ENCODE measurements at regions not wholly inside any gene's neighbourhood (a gene's known extent, or its start where the extent isn't known, plus 50 kb on each side); places are given as distances from the start of the nearest gene placed in this dataset.

DNA sequence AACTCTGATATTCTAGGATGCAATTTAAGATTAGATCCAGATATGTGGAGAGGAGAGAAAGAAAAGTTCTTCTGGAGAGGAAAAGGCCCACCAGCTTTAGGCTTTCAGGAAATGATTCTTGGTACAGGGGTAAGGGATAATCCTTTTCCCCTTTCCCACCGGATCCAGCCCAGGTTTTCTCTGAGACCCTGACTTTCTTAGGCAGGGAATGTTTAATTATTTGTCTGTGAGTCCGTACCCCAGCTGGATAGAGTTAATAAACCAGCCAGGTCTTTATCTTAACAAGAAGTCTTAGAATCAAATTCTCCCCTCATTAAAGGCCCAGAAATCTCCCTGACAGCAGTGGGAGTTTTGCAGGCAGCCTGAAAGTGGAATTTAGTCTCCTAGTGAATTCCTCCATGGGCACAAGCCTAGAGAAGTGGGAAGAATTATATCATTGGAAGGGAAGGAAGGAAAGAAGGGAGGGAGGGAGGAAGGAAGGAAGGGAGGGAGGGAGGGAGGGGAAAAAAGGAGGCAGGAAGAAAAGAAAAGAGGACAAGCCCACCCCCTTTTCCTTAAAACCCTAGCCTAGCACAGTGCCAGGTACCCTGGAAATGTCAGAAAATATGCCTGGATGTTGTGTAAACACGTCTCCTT lies 189.0 kb downstream of the PLPP3 start:
- DNase-seq = no peak

DNA sequence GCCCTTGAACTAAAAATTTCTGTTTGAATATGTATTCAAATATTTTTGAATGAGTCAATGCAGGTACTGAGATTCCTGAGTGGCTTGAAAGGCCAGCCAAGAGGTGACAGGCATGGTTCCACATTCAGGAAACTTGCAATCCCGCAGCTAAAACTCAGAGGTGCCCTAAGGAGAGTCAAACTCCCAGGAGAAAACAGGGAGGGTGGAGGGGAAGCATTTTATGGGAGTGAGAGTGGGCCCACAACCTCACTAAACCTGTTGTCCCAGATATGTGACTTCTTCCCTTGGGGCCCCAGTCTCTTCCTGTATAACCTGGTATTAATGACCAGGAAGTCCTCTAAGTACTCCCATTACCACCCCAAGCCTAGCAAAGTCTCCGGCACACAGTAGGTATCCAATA lies 189.6 kb downstream of the PLPP3 start:
- no peak for DNase-seq

DNA sequence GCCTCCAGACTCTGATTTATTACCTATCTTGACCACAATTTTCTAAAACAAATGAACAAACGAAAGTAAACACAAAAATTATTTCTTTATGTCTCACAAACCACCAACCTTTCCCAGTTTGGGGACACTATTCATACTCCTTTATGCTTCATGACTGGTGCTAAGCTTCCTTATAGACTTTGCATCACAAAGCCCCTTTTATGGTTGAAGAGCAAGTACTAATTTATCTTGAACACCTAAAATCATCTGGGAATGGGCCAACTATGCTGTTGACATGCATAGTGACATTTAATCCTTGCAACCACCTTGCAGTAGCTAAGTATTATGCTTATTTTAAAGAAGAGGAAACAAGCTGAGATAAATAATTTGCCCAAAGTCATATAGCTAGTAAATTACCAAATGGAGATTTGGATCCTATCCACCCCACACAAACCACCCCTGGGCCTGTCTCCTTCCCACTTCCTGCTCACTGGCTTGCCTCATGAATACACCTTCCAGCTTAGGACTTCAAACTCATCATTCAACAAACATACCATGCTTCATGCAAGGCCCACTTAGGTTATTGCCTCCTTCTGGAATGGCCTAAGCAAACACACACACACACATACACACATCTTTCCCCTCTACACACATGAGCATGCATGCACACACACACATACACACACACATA lies 192.2 kb downstream of the PLPP3 start:
- DNase-seq = peak; percentile 25 to 77

DNA sequence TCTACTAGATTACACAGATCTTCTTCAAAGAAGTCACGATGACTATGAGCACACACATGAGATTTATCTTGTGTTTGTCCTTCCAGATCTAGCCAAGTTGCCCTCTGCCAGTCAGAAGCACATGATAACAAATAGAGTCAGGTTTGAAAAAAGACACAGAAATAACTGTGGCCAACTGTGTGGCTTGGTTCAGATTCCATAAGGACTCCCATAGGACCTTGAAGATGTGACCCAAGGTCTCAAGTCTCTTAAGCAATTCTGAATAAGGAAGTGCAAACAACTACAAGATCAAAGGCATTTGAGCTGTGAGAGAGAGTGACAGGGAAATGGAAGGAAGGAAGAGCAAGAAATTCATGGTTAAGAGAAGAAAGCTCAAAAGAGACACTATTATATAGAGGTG lies 194.0 kb downstream of the PLPP3 start:
- DNase-seq = no peak

DNA sequence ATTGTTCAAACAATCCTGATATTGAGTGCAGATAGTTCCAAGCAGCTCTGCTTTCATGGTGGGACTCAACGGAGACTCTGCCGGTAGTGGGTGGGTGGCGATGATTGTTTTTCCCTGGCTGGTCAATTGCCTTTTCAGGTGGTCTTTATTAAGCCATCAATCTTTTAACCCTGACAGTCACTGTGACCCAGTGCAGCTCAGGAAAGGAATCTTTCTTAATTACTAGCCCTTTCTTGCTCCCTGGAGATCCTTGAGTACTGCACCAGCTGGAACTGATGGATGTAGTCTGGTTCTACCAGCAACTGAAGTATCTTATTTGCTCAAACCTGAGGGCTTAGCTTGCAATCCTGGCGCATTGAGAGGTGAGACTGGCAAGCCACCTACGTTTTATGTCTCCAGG lies 196.4 kb downstream of the PLPP3 start:
- DNase-seq = no peak

DNA sequence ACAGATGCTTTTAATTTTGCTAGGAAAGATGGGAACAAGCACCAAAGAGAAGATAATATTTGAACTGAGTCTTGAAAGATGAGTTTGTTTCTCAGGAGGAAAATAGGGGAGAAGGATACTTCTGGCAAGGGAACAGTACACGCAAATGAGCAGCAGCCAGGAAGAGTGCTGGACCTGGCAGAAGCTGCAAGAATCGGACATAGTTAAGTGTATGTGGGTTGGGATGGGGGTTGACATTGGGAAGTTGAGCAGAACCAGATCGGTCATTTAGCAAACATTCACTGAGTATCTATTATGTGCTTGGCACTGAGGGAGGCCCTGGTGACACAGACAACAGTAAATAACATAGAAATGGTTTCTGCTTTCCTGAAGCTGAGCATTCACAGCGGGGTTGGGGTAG lies 198.8 kb downstream of the PLPP3 start:
- no peak for DNase-seq

DNA sequence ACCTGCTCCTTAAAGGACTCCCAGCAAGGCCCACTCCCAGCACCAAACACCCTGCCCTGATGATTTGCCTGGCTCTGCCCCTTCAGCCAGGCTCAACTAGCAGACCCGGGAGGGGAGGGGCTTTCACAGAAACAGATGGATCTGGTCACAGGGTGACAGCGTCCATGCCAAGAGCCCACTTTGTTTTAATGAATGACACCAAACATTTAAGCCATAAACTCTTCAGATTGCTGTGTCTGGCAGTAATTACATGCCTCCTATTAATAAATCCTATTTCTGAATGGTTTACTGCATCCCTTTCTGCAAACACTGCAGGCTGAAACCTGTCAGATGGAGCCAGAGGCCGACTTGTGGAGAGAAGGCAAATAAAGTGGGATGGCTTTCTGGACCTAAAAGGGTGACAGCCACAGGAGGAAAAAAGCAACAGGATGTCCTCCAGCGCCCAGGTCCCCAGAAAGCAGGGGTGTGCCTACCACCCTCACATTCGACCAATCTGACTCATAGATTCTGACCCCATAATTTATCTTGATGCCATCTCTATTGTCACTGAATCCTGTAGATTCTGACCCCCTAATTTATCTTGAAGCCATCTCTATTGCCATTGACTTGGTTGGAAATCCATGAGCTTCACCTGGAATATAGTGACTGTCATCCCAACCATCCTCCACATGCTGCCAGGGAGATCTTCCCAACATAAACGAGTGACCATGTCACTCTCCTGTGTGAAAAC lies 200.9 kb downstream of the PLPP3 start:
- peak; percentile 70 to 92 for DNase-seq

DNA sequence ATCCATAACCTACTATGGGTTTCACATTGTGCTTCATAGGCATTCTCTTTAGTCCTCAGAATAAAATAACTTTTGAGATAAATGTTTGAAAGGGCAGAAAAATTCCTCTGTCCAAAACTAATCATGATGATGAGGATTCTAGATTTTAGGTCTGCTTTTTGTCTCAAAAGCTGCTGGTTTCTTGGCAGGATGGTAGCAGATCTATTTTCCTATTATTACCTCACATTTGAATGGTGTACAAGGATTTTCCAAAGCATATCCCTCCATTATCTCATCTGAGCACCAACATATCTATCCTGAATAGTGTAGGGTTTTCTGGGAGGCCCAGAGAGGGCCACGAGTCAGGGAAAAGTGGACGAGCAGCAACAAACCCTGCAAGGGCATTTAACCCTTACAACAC lies 201.9 kb downstream of the PLPP3 start:
- no peak for DNase-seq

DNA sequence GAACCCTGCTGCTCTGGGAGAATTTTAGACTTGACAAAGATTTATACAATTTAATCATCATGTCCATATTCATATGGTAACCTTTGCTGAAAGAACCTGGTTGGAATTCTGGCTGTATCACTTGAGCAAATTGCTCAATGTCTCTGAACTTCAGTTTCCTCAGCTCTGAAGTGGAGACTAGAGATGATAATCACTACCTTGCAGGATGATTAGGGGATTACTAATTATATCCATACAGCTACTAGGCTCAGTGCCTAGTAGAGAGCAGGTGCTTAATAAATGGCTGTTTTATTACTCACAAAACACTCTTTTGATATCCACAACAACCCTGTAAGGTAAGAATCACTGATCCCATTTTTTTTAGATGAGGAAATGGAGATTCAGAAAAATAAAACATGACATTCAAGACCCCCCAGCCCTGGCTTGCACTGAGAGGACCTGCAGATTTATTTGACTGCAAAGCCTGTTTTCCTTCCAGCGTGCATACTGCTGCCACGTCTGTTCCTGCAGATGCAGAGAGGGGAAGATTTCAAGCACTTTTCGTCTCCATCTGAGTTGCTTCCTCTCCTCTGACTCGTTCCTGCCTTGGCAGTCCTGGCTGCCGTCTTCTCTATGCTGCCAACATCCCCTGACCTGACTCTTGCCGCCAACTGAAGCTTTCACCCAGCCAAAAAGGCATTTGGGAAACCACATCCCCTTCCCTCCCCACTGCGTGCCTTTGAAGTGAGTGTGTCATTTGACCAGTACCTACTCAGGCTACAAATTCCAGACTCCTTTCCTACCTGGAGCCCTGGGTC lies 203.0 kb downstream of the PLPP3 start:
- DNase-seq = peak; percentile 31 to 86

DNA sequence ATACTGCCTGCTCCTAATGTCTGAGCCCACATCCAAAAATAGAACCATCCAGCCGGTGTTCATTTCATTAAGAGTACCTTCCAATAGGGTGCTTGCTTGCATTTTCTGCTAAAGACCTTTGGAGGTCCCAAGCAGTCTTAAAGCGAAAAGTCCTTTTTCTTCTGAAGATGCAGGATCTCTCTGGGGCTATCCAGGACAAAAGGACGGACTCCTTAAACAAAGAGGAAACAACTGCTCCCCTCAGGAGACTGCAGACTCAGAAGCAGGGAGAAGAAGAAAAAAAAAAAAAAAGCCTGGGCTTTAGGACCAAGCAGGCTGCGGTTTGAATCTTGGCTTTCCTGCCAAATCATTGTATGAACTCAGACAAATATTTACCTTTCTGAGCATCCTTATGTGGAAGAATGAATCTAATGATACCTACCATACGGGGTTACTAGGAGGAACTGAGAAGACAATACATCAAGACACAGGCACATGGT lies 204.0 kb downstream of the PLPP3 start:
- DNase-seq = peak in 1 of 2 experiments; percentile 39

DNA sequence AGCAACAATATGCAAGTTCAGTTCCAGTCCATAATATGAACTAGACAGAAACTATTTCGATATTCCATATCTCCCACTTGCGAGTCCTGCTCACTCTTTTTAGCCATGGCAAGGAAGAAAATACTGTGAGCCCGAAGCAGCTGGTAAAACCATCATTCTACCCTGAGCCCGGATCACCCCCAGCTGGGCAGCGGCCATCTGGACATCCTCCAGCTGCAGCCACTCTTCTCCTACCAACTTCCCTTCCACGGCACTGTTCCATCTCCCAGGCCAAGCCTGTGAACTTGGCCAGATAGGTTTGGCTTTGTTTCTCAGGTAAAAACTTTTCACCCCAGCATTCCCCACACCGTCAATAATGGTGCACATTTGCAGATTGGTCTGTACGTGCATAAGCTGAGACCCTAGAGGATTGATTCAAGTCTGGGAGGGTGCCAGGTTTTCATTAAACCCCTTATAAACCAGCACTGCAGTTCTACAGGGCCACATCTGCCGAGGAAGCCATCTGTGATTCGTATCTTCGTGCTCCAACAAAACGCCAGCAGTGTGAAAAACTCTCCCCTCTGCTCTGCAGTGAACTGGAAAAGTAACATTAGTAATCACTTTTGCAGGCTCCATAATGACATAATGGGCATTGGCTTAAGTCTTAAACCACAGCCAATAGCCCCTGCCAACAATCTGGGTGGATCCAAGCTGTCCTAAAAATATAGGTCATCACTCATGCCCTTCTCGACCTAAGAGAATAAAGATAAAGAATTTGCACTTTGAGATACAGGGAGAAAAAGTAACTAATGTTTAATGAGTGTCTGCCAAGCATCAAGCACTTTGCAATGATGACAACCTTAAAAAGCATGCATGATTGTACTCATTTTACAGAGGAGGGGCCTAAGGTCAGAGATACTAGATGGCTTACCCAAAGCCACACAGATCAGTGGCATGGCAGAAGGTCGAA lies 205.1 kb downstream of the PLPP3 start:
- no peak for DNase-seq

DNA sequence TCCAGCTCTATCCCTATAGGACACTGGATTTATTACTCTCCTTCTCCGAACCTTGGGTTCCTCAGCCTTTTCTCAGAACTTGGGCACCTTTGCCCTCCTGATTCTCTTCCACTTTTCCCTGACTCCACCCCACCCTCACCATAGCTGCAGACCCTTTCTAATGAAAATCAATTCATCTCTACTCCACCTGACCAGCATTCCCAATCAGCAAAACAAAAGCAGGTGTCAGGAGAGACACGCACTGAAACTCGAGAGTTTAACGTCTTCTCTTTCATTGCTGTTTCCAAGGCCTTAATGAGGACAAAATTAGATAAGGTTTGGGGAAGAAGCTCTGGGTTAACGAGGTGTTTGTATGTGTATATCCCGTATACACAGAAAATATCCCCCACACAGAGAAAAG lies 208.8 kb downstream of the PLPP3 start:
- no peak for DNase-seq

DNA sequence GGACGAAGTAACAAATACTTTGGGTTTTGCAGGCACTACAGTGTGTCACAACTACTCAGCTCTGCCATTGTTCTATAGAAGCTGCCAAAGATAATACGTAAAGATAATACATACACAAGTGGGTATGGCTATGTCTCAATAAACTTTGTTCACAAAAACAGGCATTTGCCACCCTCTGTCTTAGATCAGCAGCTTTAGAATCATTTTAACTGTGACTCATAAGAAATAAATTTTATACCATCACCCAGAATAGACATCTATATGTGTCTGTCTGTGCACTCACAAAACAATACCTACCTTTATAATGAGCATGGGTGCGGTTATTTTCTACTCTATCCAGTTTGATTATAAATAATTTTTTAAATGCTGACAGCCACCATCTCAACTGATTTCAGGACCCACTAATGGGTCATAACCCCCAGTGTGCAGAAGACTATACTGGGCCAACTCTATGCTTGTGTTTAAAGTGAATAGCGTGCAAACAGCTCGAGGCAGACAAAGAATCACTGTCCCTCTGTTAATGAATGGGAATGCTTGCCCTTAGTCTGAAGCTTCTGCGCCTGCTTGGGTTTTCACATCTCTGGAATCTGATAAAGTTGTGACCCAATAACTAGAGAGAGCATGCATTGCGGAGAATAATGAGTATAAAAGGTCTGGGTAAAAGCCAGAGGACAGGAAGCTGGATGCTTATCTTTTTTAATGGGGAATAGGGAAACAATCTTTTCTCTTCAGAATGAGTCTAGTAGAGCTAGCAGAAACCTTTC lies 216.2 kb downstream of the PLPP3 start:
- DNase-seq = no peak

DNA sequence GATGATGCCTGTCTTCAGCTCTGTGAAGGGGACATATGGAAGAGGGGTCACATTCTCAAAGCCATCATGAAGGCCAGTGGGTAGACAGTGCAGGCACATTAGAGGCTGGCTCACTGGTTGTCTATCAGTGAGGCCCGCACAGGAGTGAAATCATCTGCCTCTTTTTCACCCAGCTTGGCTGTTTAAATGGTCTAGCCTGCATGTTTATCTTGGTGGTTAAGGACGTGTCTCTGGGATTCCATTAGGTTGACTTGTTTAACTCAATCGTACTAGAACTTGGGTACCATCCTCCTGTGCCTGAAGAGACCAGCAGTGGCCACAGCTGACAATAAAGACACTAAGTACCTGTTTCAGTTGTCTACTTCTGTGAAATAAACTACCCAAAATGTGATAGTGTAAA lies 219.3 kb downstream of the PLPP3 start:
- no peak for DNase-seq

DNA sequence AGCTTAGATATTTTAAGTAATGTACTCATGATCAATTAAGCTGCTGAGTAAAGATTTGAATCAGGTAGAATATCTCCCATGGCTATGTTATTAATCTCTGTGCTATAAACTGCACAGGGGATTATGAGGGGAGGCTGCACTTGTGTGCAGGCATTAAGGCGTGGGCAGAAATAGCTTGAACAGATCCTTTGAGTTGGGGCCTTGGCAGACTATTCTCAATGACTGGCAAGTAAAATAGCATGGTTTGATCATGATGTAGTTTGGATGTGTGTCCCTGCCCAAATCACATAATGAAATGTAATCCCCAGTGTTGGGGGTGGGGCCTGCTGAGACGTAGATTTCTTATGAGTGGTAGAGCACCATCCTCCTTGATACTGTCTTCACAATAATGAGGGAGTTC lies 220.3 kb downstream of the PLPP3 start:
- DNase-seq = no peak

DNA sequence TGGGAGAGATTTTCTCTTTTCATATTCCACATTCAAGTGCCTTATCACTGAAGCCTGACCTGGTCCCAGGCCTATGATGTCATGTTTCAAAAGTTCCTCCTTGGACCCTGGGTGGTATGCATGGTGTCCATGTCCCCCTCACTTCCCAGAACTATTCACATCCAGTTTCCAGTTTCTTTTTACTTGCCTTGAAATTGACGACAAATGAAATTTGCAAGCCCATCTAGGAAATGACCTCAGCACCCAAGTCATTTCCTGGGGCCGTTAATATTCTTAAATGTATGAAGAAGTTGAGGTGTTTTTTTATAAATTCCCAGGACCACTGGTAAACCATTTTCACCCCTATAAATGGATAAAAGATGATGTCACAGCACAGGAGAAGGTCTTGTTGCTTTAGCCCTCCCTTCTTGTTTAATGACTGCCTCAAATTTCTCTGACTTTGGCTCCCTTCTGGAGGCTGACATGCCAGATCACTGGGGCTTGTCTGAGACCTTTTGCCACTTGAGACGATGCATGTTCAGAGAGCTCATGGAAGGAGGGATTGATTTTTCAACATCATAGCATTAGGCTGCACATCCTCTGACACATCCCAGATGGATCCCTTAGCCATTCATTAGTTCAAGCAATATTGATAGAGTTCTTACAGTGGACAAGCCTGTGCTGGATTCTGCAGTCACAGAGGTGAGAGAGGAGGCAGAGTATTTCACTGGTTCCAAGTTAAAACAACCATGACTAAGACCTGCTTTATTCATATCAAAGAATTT lies 221.3 kb downstream of the PLPP3 start:
- DNase-seq = no peak

DNA sequence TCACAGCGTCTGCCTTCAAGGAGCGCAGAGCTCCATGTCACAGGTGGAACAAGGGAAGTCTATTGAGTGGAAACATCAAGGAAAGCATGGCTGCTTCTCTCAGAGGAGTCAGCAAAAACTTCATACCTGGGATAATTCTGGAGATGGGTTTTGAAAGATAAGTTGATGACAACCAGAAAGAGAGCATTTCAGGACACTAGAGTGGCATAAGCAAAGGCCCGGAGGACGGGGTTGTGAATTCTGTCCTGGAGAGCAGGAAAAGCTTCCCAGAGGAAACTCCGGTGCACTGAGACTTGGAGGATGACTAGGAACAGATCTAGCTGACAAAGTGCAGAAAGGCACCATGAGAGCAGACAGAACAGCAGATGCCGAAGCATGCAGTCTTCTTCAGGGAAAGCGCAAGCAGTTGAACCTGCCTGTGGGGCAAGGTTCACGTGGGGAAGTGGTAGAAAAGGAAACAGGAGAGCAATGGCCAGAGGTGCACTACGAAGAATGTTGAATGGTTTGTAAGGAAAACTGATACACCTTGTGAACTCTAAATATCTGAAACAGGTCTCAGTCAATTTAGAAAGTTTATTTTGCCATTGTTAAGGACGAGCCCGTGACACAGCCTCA lies 222.9 kb downstream of the PLPP3 start:
- no peak for DNase-seq

DNA sequence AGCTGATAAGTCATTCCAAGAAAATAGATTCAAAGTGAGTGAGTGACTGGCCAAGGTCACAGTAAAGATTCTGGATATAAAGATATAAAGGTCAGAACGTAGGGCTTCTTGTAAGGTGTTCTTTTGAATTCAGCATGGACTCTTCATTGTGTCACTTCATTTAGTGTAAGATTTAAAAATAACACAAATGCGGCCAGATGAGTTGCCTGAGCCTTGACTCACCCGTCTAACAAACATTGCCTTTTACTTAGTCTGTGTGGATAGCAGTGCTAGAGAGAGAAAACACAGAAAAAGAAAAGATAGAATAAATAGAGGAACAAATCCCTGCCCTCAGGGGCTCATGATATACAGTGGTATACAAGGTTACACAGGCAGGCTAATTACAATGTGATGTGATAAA lies 223.4 kb downstream of the PLPP3 start:
- DNase-seq = no peak

DNA sequence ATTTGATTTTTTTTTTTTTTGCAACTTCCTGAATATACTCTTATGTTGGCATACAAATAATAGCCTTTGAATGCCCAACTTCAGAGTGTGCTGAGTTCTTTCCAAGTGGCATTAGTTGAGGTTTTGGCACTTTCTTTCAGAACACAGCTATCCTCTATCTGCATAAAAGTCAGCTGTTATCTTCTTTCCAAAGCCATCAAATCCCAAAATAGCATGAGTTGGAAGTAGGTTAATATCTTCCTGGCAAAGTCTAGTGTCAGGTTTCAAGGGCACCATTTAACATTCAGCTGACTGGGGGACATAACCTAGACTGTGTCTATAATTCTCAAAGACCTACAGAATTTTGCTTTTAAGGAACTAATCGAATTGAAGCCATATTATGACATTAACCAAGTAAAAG lies 223.9 kb downstream of the PLPP3 start:
- no peak for DNase-seq

DNA sequence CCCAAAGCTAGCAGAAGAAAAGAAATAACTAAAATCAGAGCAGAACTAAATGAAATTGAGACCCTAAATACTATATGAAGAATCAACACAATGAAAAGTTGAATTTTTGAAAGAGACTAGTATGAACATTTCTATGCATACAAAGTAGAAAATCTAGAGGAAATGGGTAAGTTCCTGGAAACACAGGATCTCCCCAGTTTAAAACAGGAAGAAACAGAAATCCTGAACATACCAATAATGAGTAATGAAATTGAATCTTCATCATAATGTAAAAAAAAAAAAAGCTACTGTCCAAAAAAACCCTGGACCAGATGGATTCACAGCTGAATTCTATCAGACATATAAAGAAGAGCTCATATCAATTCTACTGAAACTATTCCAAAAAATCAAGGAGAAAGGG lies 233.5 kb downstream of the PLPP3 start:
- DNase-seq = no peak

Measured in NCI-H2081 (cell line).